GM12878 (cell line): ENCODE measurements at regions not wholly inside any gene's neighbourhood (a gene's known extent, or its start where the extent isn't known, plus 50 kb on each side); places are given as distances from the start of the nearest gene placed in this dataset.

ENCODE experiments used
- ATAC-seq: fragments of 200-7000 bp; cut with Tn5 transposase; 3 replicates; pipeline ENCODE4 v1.9.1; 2020; ENCODE audit warnings: mild to moderate bottlenecking, moderate library complexity
- BruUV-seq: library from RNA; stranded (reverse); fragments of 400-500 nt; replicated peaks from 2 replicates; lab custom pipeline; 2021; lab: Mats Ljungman, UMichigan
- CTCF ChIA-PET: fragments of 300-600 bp; sonication (Branson Sonifier 250); formaldehyde crosslinking; extraction: SDS; loops from one replicate; lab custom pipeline; 2021; ENCODE audit warnings: inconsistent platforms; lab: Yijun Ruan, JAX
- POLR2A ChIA-PET: fragments of 350-600 bp; formaldehyde crosslinking; extraction: SDS; loops from one replicate; lab custom pipeline; 2021; ENCODE audit warnings: inconsistent platforms; lab: Charles Lee
- RAD21 ChIA-PET: fragments of 300-600 bp; sonication (Branson Sonifier 250); formaldehyde crosslinking; loops from one replicate; lab custom pipeline; 2023; ENCODE audit warnings: antibody characterized with exemption; ENCODE audit not compliant: unreplicated experiment; lab: Charles Lee
- SMC1A ChIA-PET: fragments of 300-600 bp; sonication (Branson Sonifier 250); formaldehyde crosslinking; loops from one replicate; lab custom pipeline; 2023; ENCODE audit not compliant: unreplicated experiment, uncharacterized antibody; lab: Charles Lee
- DNase-seq: peaks from one replicate; pipeline ENCODE4 v3.0.0-alpha.2; 2011; ENCODE audit warnings: low read depth, low spot score
- FAIRE-seq: peaks from 3 replicates; lab custom pipeline; 2011; peaks lifted over from hg19 to GRCh38; lab: Jason Lieb, UNC
- H2AFZ ChIP-seq: 2 replicates; pipeline ENCODE4 v1.6.0; 2011; ENCODE audit warnings: low read depth, low read length, control low read depth; ENCODE audit not compliant: control insufficient read depth
- H3K27ac ChIP-seq: 2 replicates; pipeline ENCODE4 v1.5.1; 2011; ENCODE audit warnings: control low read depth; ENCODE audit not compliant: control insufficient read depth, insufficient read depth
- H3K27me3 ChIP-seq, 2 experiments: replicated peaks in 1 of 2; 2 replicates each; pipeline versions ENCODE4 v1.6.0 to v1.6.1; 2011; ENCODE audit warnings: low read length in 1 of 2; ENCODE audit not compliant: control insufficient read depth in 2 of 2, insufficient read depth in 2 of 2
- H3K36me3 ChIP-seq, 2 experiments: 2 replicates each; pipeline ENCODE4 v1.5.1; 2011; ENCODE audit warnings: low read length in 1 of 2; ENCODE audit not compliant: control insufficient read depth in 2 of 2, insufficient read depth in 2 of 2
- H3K4me1 ChIP-seq: 2 replicates; pipeline ENCODE4 v1.6.1; 2011; ENCODE audit warnings: mild to moderate bottlenecking, low read length, moderate library complexity, mixed read lengths; ENCODE audit not compliant: control insufficient read depth, insufficient read depth
- H3K4me2 ChIP-seq: 2 replicates; pipeline ENCODE4 v1.6.0; 2011; ENCODE audit warnings: control low read depth; ENCODE audit not compliant: control insufficient read depth, insufficient read depth
- H3K4me3 ChIP-seq: fragments of 200-600 bp; sonication (generic); 2 replicates; pipeline ENCODE4 v1.5.1; 2016
- H3K79me2 ChIP-seq: 2 replicates; pipeline ENCODE4 v1.6.0; 2011; ENCODE audit warnings: low read length; ENCODE audit not compliant: control insufficient read depth, insufficient read depth
- H3K9ac ChIP-seq: 2 replicates; pipeline ENCODE4 v1.8.0; 2011; ENCODE audit warnings: low read length, control low read depth, mixed read lengths; ENCODE audit not compliant: control insufficient read depth, insufficient read depth
- H3K9me3 ChIP-seq: replicated peaks from 3 replicates; pipeline ENCODE4 v1.5.1; 2011; ENCODE audit warnings: mild to moderate bottlenecking, low read length; ENCODE audit not compliant: control insufficient read depth, insufficient read depth
- H4K20me1 ChIP-seq: 2 replicates; pipeline ENCODE4 v1.6.0; 2011; ENCODE audit not compliant: control insufficient read depth, insufficient read depth
- ATF7 ChIP-seq: fragments of 450-650 bp; IDR thresholded peaks from 2 replicates; pipeline ENCODE4 v1.6.1; 2016; ENCODE audit warnings: low read depth, mild to moderate bottlenecking
- BMI1 ChIP-seq: fragments of 450-650 bp; IDR thresholded peaks from 2 replicates; pipeline ENCODE4 v1.6.1; 2016; ENCODE audit warnings: mild to moderate bottlenecking, moderate library complexity, borderline replicate concordance
- CHD1 ChIP-seq: IDR thresholded peaks from 2 replicates; pipeline ENCODE4 v1.6.1; 2012; ENCODE audit warnings: low read depth, low read length, improper control_type of control experiment
- EGR1 ChIP-seq, 2 experiments: IDR thresholded peaks; 1 replicate in 1 of 2; 2 replicates in 1 of 2; pipeline ENCODE4 v1.6.1; 2011 to 2012; ENCODE audit warnings: low read depth in 2 of 2, low read length in 2 of 2, borderline replicate concordance in 1 of 2, mild to moderate bottlenecking in 1 of 2, moderate library complexity in 1 of 2
- FOXK2 ChIP-seq: fragments of 450-650 bp; IDR thresholded peaks from 2 replicates; pipeline ENCODE4 v1.6.1; 2017; ENCODE audit warnings: mild to moderate bottlenecking, moderate library complexity
- HCFC1 ChIP-seq: fragments of 150-350 bp; IDR thresholded peaks from 2 replicates; pipeline ENCODE4 v1.6.1; 2014; ENCODE audit warnings: low read length
- HDAC2 ChIP-seq: fragments of 200-600 bp; sonication (generic); IDR thresholded peaks from 2 replicates; pipeline ENCODE4 v1.6.1; 2017
- HDAC6 ChIP-seq: fragments of 200-600 bp; sonication (generic); IDR thresholded peaks from one replicate; pipeline ENCODE4 v1.8.0; 2017; ENCODE audit warnings: antibody characterized with exemption; ENCODE audit not compliant: unreplicated experiment
- HDGF ChIP-seq: fragments of 450-650 bp; IDR thresholded peaks from 2 replicates; pipeline ENCODE4 v1.6.1; 2016; ENCODE audit warnings: antibody characterized with exemption
- IRF3 ChIP-seq: fragments of 450-650 bp; IDR thresholded peaks from 2 replicates; pipeline ENCODE4 v1.6.1; 2014; ENCODE audit warnings: mild to moderate bottlenecking
- RCOR1 ChIP-seq: conservative IDR thresholded peaks from 2 replicates; pipeline ENCODE4 v1.6.1; 2012; ENCODE audit warnings: low read depth, low read length, improper control_type of control experiment
- RELB ChIP-seq: fragments of 450-650 bp; IDR thresholded peaks from 2 replicates; pipeline ENCODE4 v1.6.1; 2017; ENCODE audit warnings: low read depth, mild to moderate bottlenecking, moderate library complexity
- SMC3 ChIP-seq: IDR thresholded peaks from 2 replicates; pipeline ENCODE4 v1.6.1; 2011; ENCODE audit warnings: low read length, improper control_type of control experiment, borderline replicate concordance
- SRF ChIP-seq, 2 experiments: IDR thresholded peaks; 2 replicates each; pipeline ENCODE4 v1.6.1; 2011; ENCODE audit warnings: low read depth in 2 of 2, low read length in 2 of 2, mild to moderate bottlenecking in 1 of 2, moderate library complexity in 1 of 2
- SUZ12 ChIP-seq: fragments of 200-600 bp; sonication (generic); IDR thresholded peaks from one replicate; pipeline ENCODE4 v1.6.1; 2018; ENCODE audit warnings: antibody characterized with exemption, mild to moderate bottlenecking; ENCODE audit not compliant: unreplicated experiment
- ZNF207 ChIP-seq: fragments of 450-650 bp; IDR thresholded peaks from 2 replicates; pipeline ENCODE4 v1.6.1; 2014; ENCODE audit warnings: antibody characterized with exemption, mild to moderate bottlenecking, borderline replicate concordance
- ZNF217 ChIP-seq: fragments of 450-650 bp; IDR thresholded peaks from 2 replicates; pipeline ENCODE4 v1.6.1; 2017; ENCODE audit warnings: antibody characterized with exemption, mild to moderate bottlenecking
- ZNF384 ChIP-seq: IDR thresholded peaks from 2 replicates; pipeline ENCODE4 v1.6.1; 2012; ENCODE audit warnings: low read depth, mild to moderate bottlenecking, low read length, improper control_type of control experiment, borderline replicate concordance
- WGBS: methylation state at CpG from one replicate; pipeline ENCODE4 v1.1.6; 2016; ENCODE audit warnings: low lambda C conversion rate; ENCODE audit not compliant: insufficient replicate concordance, insufficient coverage; ENCODE audit errors: missing lambda C conversion rate; 5-methylcytosine and 5-hydroxymethylcytosine counted together
- in situ Hi-C: fragments of 300-500 bp; cut with MboI; formaldehyde crosslinking; loops from 9 replicates; pipeline ENCODE4 v1.14.3; 2018; ENCODE audit warnings: mixed read lengths
- intact Hi-C: fragments of 100-400 bp; cut with micrococcal nuclease; formaldehyde crosslinking; loops from one replicate; pipeline ENCODE4 v1.14.2; 2022; ENCODE audit not compliant: unreplicated experiment

GRCh38 chr6:169893624-169894023 is 142.2 kb downstream of the ERMARD start:
- TF ChIP-seq HDAC2 (no peak), ZNF207 (no peak), HDGF (no peak), HDAC6 (no peak)
- TF ChIP-seq, all 136 proteins: peak for 0
- Histone ChIP-seq H3K27ac (no peak overlapping the region), H3K9ac (no peak overlapping the region), H3K4me1 (no peaks in the 10 kb centered on the region), H3K79me2 (no peaks in the 10 kb centered on the region), H4K20me1 (no peaks in the 10 kb centered on the region), H3K9me3 (peaks cover 1% of the 10 kb centered on the region; the same call in 1 of the 3 replicates), H3K4me2 (no peak overlapping the region), H3K36me3 (no peaks in the 10 kb centered on the region), H2AFZ (no peak overlapping the region), H3K4me3 (no peak overlapping the region), H3K27me3 (no peaks in the 10 kb centered on the region)
- BruUV-seq: no TSS peak
- in situ Hi-C loops: no loop called here
- DNase-seq (no peak), FAIRE-seq (no peak), ATAC-seq (no peak)
- ChIA-PET POLR2A (no interaction called here), SMC1A (no interaction called here), RAD21 (no interaction called here), CTCF (no interaction called here)
- intact Hi-C loops: no loop called here
- WGBS: 17% methylated on average over 8 of the region's 8 CpGs

DNA sequence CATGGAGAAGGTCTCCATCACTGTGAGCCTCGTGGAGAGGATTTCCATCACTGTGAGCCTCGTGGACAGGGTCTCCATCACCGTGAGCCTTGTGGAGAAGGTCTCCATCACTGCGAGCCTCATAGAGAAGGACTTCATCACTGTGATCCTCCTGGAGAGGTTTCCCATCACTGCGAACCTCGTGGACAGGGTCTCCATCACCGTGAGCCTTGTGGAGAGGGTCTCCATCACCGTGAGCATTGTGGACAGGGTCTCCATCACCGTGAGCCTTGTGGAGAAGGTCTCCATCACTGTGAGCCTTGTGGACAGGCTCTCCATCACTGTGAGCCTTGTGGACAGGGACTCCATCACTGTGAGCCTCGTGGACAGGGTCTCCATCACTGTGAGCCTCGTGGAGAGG is 140.4 kb downstream of the ERMARD start:
- in situ Hi-C loops: no loop called here
- no peak overlapping the region for H3K4me3 ChIP-seq
- no TSS peak for BruUV-seq
- no peak for FAIRE-seq
- H3K79me2 ChIP-seq: no peaks in the 10 kb centered on the region
- intact Hi-C loops: no loop called here
- TF ChIP-seq ATF7: no peak
- TF ChIP-seq ZNF384: no peak
- no peak for TF ChIP-seq FOXK2
- TF ChIP-seq RCOR1: no peak
- TF ChIP-seq HCFC1: no peak
- TF ChIP-seq ZNF217: no peak
- TF ChIP-seq RELB: no peak
- no peak for TF ChIP-seq CHD1
- no peak for TF ChIP-seq EGR1 (IDR thresholded peaks at IDR 0.05; ENCODE audit: borderline replicate concordance in 1 of 2, low read depth in 2 of 2, low read length in 2 of 2)
- TF ChIP-seq SMC3: no peak
- no peak for TF ChIP-seq BMI1
- no peak for TF ChIP-seq SRF (IDR thresholded peaks at IDR 0.05; ENCODE audit: low read depth in 2 of 2, low read length in 2 of 2)
- TF ChIP-seq SUZ12: no peak
- TF ChIP-seq IRF3: no peak
- TF ChIP-seq, all 136 proteins: peak for 0
- CTCF ChIA-PET: no interaction called here
- ATAC-seq: no peak
- no peak overlapping the region for H3K4me2 ChIP-seq
- no peak overlapping the region for H2AFZ ChIP-seq
- H3K36me3 ChIP-seq: no peaks in the 10 kb centered on the region
- H3K27ac ChIP-seq: no peak overlapping the region
- POLR2A ChIA-PET: no interaction called here
- no peaks in the 10 kb centered on the region for H3K4me1 ChIP-seq
- SMC1A ChIA-PET: no interaction called here
- under 1% methylated on average over 11 of the region's 11 CpGs for WGBS
- RAD21 ChIA-PET: no interaction called here
- no peaks in the 10 kb centered on the region for H4K20me1 ChIP-seq
- H3K27me3 ChIP-seq: no peaks in the 10 kb centered on the region
- H3K9me3 ChIP-seq: peaks cover 1% of the 10 kb centered on the region; the same call in 1 of the 3 replicates
- H3K9ac ChIP-seq: no peak overlapping the region
- no peak for DNase-seq
